ENCODE measurements at regions not wholly inside any gene's neighbourhood (a gene's known extent, or its start where the extent isn't known, plus 50 kb on each side); places are given as distances from the start of the nearest gene placed in this dataset.

DNA sequence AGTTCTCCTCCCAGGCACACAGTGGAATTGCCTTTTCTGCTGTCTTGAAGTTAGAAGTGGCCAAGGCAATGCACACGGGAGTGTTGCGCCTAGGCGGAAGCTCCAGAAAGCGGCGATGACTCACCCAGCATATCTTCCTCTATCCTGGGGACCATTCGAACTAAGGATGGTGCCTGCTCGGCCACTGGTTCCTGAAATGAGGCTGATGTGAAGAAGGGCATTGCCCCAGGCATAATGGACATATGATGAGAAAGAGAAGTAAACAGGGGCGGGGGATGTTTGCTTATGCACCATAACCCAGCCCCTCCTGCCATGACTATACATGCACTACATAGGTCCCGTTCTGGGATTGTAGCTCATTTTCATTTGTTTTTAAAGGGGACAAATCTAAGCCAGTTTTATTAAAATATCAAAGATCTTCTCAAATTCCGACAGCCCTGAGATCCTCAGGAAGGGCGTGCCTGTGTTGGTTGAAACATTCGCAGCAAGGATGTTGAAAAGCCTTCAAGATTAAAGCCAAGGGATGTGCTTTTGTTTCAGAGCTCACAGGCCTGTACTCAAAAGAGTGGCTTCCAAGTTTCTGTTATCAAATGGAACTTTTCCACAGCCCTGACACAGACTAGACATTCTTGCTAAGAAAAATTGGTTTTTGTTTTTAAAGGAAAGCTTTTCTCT is 218.5 kb downstream of the LY86 start:
- TF ChIP-seq, protein P1, sequence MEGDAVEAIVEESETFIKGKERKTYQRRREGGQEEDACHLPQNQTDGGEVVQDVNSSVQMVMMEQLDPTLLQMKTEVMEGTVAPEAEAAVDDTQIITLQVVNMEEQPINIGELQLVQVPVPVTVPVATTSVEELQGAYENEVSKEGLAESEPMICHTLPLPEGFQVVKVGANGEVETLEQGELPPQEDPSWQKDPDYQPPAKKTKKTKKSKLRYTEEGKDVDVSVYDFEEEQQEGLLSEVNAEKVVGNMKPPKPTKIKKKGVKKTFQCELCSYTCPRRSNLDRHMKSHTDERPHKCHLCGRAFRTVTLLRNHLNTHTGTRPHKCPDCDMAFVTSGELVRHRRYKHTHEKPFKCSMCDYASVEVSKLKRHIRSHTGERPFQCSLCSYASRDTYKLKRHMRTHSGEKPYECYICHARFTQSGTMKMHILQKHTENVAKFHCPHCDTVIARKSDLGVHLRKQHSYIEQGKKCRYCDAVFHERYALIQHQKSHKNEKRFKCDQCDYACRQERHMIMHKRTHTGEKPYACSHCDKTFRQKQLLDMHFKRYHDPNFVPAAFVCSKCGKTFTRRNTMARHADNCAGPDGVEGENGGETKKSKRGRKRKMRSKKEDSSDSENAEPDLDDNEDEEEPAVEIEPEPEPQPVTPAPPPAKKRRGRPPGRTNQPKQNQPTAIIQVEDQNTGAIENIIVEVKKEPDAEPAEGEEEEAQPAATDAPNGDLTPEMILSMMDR (IDR thresholded peaks at IDR 0.05): no peak
- TF ChIP-seq ZFX (IDR thresholded peaks at IDR 0.05; ENCODE audit: borderline replicate concordance): no peak

All from 22Rv1 (cell line).